K562 (cell line): ENCODE measurements at regions not wholly inside any gene's neighbourhood (a gene's known extent, or its start where the extent isn't known, plus 50 kb on each side); places are given as distances from the start of the nearest gene placed in this dataset.

Experiments
- ATAC-seq: fragments of 200-7000 bp; cut with Tn5 transposase; 3 replicates; pipeline ENCODE4 v1.9.1; 2020; ENCODE audit warnings: moderate library complexity
- BruUV-seq: library from RNA; stranded (reverse); fragments of 400-500 nt; replicated peaks from 2 replicates; lab custom pipeline; 2021; lab: Mats Ljungman, UMichigan
- CTCF ChIA-PET: fragments of 300-600 bp; formaldehyde crosslinking; extraction: SDS; loops from one replicate; lab custom pipeline; 2021; ENCODE audit warnings: low intra/inter-chr PET ratio; lab: Yijun Ruan, JAX
- POLR2A ChIA-PET: fragments of 300-600, 350-650 bp; sonication (Branson Sonifier 250); formaldehyde crosslinking; extraction: SDS; loops from one replicate; lab custom pipeline; 2021; ENCODE audit warnings: antibody characterized with exemption, inconsistent platforms; lab: Yijun Ruan, JAX
- DNase-seq, 4 experiments: peaks; one replicate each; pipeline versions ENCODE4 v3.0.0 to v3.0.0-alpha.2; 2011 to 2018; ENCODE audit warnings: low spot score in 3 of 4, mixed read lengths in 3 of 4; ENCODE audit errors: extremely low read depth in 1 of 4
- FAIRE-seq: peaks from 2 replicates; lab custom pipeline; 2011; peaks lifted over from hg19 to GRCh38; lab: Jason Lieb, UNC
- H2AFZ ChIP-seq: 2 replicates; pipeline ENCODE4 v1.6.0; 2011; ENCODE audit warnings: low read depth, low read length, control low read depth, inconsistent platforms
- H3K27ac ChIP-seq: fragments of 200-600 bp; 3 replicates; pipeline ENCODE4 v1.8.0; 2011; ENCODE audit warnings: low read depth, mild to moderate bottlenecking, control low read depth, inconsistent platforms, low read length, moderate library complexity, mixed read lengths; ENCODE audit errors: extremely low read depth
- H3K27me3 ChIP-seq, 2 experiments: fragments of 300-600 bp in 1 of 2; 2 replicates in 1 of 2; 3 replicates in 1 of 2; pipeline versions ENCODE4 v1.6.0 to v1.8.0; 2011; ENCODE audit warnings: inconsistent platforms in 2 of 2, low read length in 2 of 2, mild to moderate bottlenecking in 1 of 2, mixed read lengths in 1 of 2, moderate library complexity in 1 of 2; ENCODE audit not compliant: control insufficient read depth in 2 of 2, insufficient read depth in 2 of 2
- H3K36me3 ChIP-seq: fragments of 300-600 bp; 3 replicates; pipeline ENCODE4 v1.8.0; 2011; ENCODE audit warnings: mild to moderate bottlenecking, low read length, inconsistent platforms; ENCODE audit not compliant: control insufficient read depth, insufficient read depth
- H3K4me1 ChIP-seq, 2 experiments: fragments of 200-600 bp in 1 of 2; replicated peaks in 1 of 2; 2 replicates in 1 of 2; 3 replicates in 1 of 2; pipeline versions ENCODE4 v1.5.1 to v1.8.0; 2011; ENCODE audit warnings: inconsistent platforms in 2 of 2, low read length in 2 of 2, mild to moderate bottlenecking in 1 of 2, mixed read lengths in 1 of 2, moderate library complexity in 1 of 2; ENCODE audit not compliant: control insufficient read depth in 2 of 2, insufficient read depth in 2 of 2
- H3K4me2 ChIP-seq: 2 replicates; pipeline ENCODE4 v1.6.1; 2011; ENCODE audit warnings: low read length, control low read depth, inconsistent platforms, mixed read lengths; ENCODE audit not compliant: insufficient read depth
- H3K4me3 ChIP-seq: fragments of 200-600 bp; sonication (generic), shearing (Covaris generic); 2 replicates; pipeline ENCODE4 v1.5.1; 2016; ENCODE audit warnings: control low read depth, inconsistent platforms
- H3K79me2 ChIP-seq: fragments of 200-600 bp; 3 replicates; pipeline ENCODE4 v1.8.0; 2011; ENCODE audit warnings: low read length, inconsistent platforms; ENCODE audit not compliant: control insufficient read depth, insufficient read depth
- H3K9ac ChIP-seq, 2 experiments: 2 replicates each; pipeline versions ENCODE4 v1.6.0 to v1.6.1; 2011; ENCODE audit warnings: low read depth in 2 of 2, low read length in 2 of 2, control low read depth in 1 of 2, inconsistent platforms in 1 of 2, mild to moderate bottlenecking in 1 of 2, mixed read lengths in 1 of 2; ENCODE audit not compliant: insufficient read depth in 1 of 2
- H3K9me1 ChIP-seq: one replicate; pipeline ENCODE4 v1.6.0; 2011; ENCODE audit warnings: inconsistent platforms, mild to moderate bottlenecking, low read length, moderate library complexity; ENCODE audit not compliant: control insufficient read depth, insufficient read depth
- H3K9me3 ChIP-seq: replicated peaks from 2 replicates; pipeline ENCODE4 v1.5.1; 2011; ENCODE audit warnings: low read depth, low read length, inconsistent platforms; ENCODE audit not compliant: control insufficient read depth, insufficient read depth
- H4K20me1 ChIP-seq: replicated peaks from 2 replicates; pipeline ENCODE4 v1.6.1; 2011; ENCODE audit warnings: low read length, inconsistent platforms, mixed read lengths; ENCODE audit not compliant: control insufficient read depth, insufficient read depth
- FOXJ2 ChIP-seq: fragments of 200-800 bp; sonication (Bioruptor generic); IDR thresholded peaks from 2 replicates; pipeline ENCODE4 v1.6.1; 2016; ENCODE audit warnings: missing genetic modification characterization, missing compliant biosample characterization
- GABPB2 ChIP-seq: fragments of 250-450 bp; sonication (Bioruptor Pico); conservative IDR thresholded peaks from 2 replicates; pipeline ENCODE4 v1.5.1; 2021; ENCODE audit warnings: mild to moderate bottlenecking
- NBN ChIP-seq: fragments of 450-650 bp; IDR thresholded peaks from 2 replicates; pipeline ENCODE4 v1.6.1; 2016; ENCODE audit warnings: low read depth, mild to moderate bottlenecking
- TAL1 ChIP-seq: fragments of 450-650 bp; IDR thresholded peaks from 2 replicates; pipeline ENCODE4 v1.6.1; 2016; ENCODE audit warnings: mild to moderate bottlenecking
- ZNF12 ChIP-seq: sonication (generic); formaldehyde crosslinking; IDR thresholded peaks from 2 replicates; pipeline ENCODE4 v1.4.0; 2020; ENCODE audit warnings: mild to moderate bottlenecking, missing genetic modification reagents
- ZNF57 ChIP-seq: fragments of 450-650 bp; formaldehyde crosslinking; IDR thresholded peaks from 2 replicates; pipeline ENCODE4 v1.4.0; 2020; ENCODE audit warnings: mild to moderate bottlenecking, moderate library complexity
- WGBS: fragments of 100-300 bp; shearing (Covaris generic); methylation state at CpG from one replicate; pipeline ENCODE4 v1.1.6; 2016; ENCODE audit warnings: low coverage, mixed read lengths; ENCODE audit not compliant: insufficient coverage; ENCODE audit errors: missing lambda C conversion rate; 5-methylcytosine and 5-hydroxymethylcytosine counted together
- in situ Hi-C: fragments of 300-500 bp; cut with MboI; formaldehyde crosslinking; loops from 4 replicates; pipeline ENCODE4 v1.15.0; 2018; ENCODE audit warnings: inconsistent platforms, mixed read lengths
- intact Hi-C: fragments of 100-400 bp; cut with micrococcal nuclease; formaldehyde crosslinking; loops from 2 replicates; pipeline ENCODE4 v1.14.2; 2022
- TF ChIP-seq, protein P1 (sequence below), 2 experiments: fragments of 450-650 bp; formaldehyde crosslinking in 1 of 2; IDR thresholded peaks; 2 replicates each; pipeline versions ENCODE4 v1.4.0 to v1.6.1; 2014 to 2020; ENCODE audit warnings: mild to moderate bottlenecking in 2 of 2, borderline replicate concordance in 1 of 2, low read depth in 1 of 2
- TF ChIP-seq, protein P2 (sequence below): fragments of 450-650 bp; formaldehyde crosslinking; conservative IDR thresholded peaks from 2 replicates; pipeline ENCODE4 v1.4.0; 2022; ENCODE audit warnings: mild to moderate bottlenecking, missing genetic modification characterization

DNA sequence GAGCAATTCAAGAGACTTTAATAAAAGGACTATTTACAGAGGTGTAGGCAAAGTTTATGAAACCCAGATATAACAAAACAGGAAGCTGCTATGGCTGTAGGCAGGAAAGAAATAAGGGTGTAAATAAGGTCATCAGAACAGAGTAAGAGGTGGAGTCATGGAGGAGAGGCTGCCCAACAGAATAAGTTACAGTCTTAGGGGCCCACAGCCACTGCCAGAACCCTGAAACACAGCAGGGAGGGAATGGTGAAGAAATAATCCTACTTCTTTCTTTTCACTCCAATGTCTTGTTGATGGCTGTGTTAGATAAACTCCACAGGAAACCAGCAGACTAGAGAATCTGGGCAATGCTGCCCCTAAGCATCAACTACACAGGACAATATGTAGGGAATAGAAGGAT lies 155.8 kb upstream of the TAC1 start:
- ATAC-seq (no peak), DNase-seq (no peak), FAIRE-seq (no peak)
- TF ChIP-seq TAL1: no peak
- ChIA-PET POLR2A (no interaction called here), CTCF (no interaction called here)
- Histone ChIP-seq H4K20me1 (no peaks in the 10 kb centered on the region), H3K36me3 (no peaks in the 10 kb centered on the region), H3K9me3 (no peaks in the 10 kb centered on the region), H3K79me2 (no peaks in the 10 kb centered on the region), H3K9me1 (no peaks in the 10 kb centered on the region), H3K27ac (no peak overlapping the region), H3K9ac (no peak overlapping the region), H2AFZ (no peak overlapping the region), H3K4me1 (no peaks in the 10 kb centered on the region), H3K27me3 (peaks cover 0 to 8% of the 10 kb centered on the region in 2 experiments; a peak in 1 of 5 replicates), H3K4me3 (no peak overlapping the region), H3K4me2 (no peak overlapping the region)
- BruUV-seq: no TSS peak
- in situ Hi-C loops: no loop called here
- intact Hi-C loops: no loop called here

DNA sequence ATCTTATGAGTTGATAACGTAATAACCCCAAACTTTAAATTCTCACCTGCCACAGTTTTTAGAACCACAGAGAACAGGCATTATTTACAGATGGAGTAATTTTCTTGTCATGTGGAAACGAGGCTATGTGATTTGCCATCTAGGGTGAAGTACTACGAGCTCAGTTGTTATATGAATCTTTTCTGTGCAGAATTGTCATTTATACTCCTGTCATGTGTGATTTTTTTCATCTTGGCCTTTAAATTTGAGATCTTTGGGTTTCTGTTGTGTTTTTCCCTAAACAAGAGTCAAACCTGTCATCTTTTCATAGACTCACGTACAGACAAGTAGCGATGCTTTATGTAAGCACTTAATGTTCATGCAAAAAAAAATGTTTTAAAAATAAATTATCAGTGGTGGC lies 153.7 kb upstream of the TAC1 start:
- no peak for FAIRE-seq
- intact Hi-C loops (no loop called here), in situ Hi-C loops (no loop called here)
- no peaks in the 10 kb centered on the region for H3K9me1 ChIP-seq
- no peak overlapping the region for H3K4me3 ChIP-seq
- no peaks in the 10 kb centered on the region for H3K9me3 ChIP-seq
- H3K27ac ChIP-seq: no peak overlapping the region
- POLR2A ChIA-PET: no interaction called here
- no peak overlapping the region for H2AFZ ChIP-seq
- no peaks in the 10 kb centered on the region for H3K79me2 ChIP-seq
- H3K36me3 ChIP-seq: no peaks in the 10 kb centered on the region
- H4K20me1 ChIP-seq: no peaks in the 10 kb centered on the region
- no peak overlapping the region for H3K4me2 ChIP-seq
- WGBS: 2% methylated on average over 5 of the region's 5 CpGs
- H3K27me3 ChIP-seq: peaks cover 0 to 8% of the 10 kb centered on the region in 2 experiments; a peak in 1 of 5 replicates
- H3K4me1 ChIP-seq: no peaks in the 10 kb centered on the region
- BruUV-seq: no TSS peak
- no peak overlapping the region for H3K9ac ChIP-seq
- CTCF ChIA-PET: no interaction called here
- no peak for DNase-seq
- no peak for ATAC-seq
- TF ChIP-seq NBN: no peak
- TF ChIP-seq ZNF57: no peak
- TF ChIP-seq ZNF12 (CRISPR knock-in tag): no peak
- TF ChIP-seq, protein P1, sequence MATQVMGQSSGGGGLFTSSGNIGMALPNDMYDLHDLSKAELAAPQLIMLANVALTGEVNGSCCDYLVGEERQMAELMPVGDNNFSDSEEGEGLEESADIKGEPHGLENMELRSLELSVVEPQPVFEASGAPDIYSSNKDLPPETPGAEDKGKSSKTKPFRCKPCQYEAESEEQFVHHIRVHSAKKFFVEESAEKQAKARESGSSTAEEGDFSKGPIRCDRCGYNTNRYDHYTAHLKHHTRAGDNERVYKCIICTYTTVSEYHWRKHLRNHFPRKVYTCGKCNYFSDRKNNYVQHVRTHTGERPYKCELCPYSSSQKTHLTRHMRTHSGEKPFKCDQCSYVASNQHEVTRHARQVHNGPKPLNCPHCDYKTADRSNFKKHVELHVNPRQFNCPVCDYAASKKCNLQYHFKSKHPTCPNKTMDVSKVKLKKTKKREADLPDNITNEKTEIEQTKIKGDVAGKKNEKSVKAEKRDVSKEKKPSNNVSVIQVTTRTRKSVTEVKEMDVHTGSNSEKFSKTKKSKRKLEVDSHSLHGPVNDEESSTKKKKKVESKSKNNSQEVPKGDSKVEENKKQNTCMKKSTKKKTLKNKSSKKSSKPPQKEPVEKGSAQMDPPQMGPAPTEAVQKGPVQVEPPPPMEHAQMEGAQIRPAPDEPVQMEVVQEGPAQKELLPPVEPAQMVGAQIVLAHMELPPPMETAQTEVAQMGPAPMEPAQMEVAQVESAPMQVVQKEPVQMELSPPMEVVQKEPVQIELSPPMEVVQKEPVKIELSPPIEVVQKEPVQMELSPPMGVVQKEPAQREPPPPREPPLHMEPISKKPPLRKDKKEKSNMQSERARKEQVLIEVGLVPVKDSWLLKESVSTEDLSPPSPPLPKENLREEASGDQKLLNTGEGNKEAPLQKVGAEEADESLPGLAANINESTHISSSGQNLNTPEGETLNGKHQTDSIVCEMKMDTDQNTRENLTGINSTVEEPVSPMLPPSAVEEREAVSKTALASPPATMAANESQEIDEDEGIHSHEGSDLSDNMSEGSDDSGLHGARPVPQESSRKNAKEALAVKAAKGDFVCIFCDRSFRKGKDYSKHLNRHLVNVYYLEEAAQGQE (IDR thresholded peaks at IDR 0.05; ENCODE audit: borderline replicate concordance): no peak
- TF ChIP-seq, protein P1 (CRISPR knock-in tag; IDR thresholded peaks at IDR 0.05; ENCODE audit: low read depth): no peak
- TF ChIP-seq, protein P2, sequence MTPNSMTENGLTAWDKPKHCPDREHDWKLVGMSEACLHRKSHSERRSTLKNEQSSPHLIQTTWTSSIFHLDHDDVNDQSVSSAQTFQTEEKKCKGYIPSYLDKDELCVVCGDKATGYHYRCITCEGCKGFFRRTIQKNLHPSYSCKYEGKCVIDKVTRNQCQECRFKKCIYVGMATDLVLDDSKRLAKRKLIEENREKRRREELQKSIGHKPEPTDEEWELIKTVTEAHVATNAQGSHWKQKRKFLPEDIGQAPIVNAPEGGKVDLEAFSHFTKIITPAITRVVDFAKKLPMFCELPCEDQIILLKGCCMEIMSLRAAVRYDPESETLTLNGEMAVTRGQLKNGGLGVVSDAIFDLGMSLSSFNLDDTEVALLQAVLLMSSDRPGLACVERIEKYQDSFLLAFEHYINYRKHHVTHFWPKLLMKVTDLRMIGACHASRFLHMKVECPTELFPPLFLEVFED (CRISPR knock-in tag): no peak
- no peak for TF ChIP-seq FOXJ2 (tag)
- no peak for TF ChIP-seq GABPB2 (CRISPR knock-in tag)
